GM21737 (cell line): ENCODE measurements at regions not wholly inside any gene's neighbourhood (a gene's known extent, or its start where the extent isn't known, plus 50 kb on each side); places are given as distances from the start of the nearest gene placed in this dataset.
"Not testable (repeated sequence)": the region's sequence is repeated elsewhere in the genome, so short reads cannot be mapped to it uniquely, and the experiment has no call there.

Experiments used
- ATAC-seq: cut with Tn5 transposase; IDR thresholded peaks from one replicate; pipeline ENCODE4 v1.9.1; 2021; ENCODE audit warnings: mild to moderate bottlenecking, moderate library complexity; ENCODE audit not compliant: unreplicated experiment

- ATAC-seq = not testable (repeated sequence)
Observed at GRCh38 chr12:76292891-76293290, 55.3 kb downstream of the BBS10 start.

GRCh38 chr12:76292305-76292704, 55.9 kb downstream of the BBS10 start:
- ATAC-seq = not testable (repeated sequence)

GRCh38 chr12:76290963-76291859, 57.0 kb downstream of the BBS10 start:
- no peak for ATAC-seq

- ATAC-seq = no peak
Observed at GRCh38 chr12:76288218-76288617, 60.0 kb downstream of the BBS10 start.

- no peak for ATAC-seq
Observed at GRCh38 chr12:76284816-76285750, 63.1 kb downstream of the BBS10 start.

- ATAC-seq = no peak
Observed at GRCh38 chr12:76282744-76283143, 65.5 kb downstream of the BBS10 start.

- no peak for ATAC-seq
Observed at GRCh38 chr12:76277480-76277879, 70.7 kb downstream of the BBS10 start.

GRCh38 chr12:76276499-76277151, 71.6 kb downstream of the BBS10 start:
- ATAC-seq = no peak

- no peak for ATAC-seq
Observed at GRCh38 chr12:76275511-76276093, 72.6 kb downstream of the BBS10 start.

GRCh38 chr12:76274420-76275083, 73.7 kb downstream of the BBS10 start:
- no peak for ATAC-seq

GRCh38 chr12:76272287-76272686, 75.9 kb downstream of the BBS10 start:
- no peak for ATAC-seq

GRCh38 chr12:76270657-76271358, 77.4 kb downstream of the BBS10 start:
- ATAC-seq = no peak

- ATAC-seq = no peak
Observed at GRCh38 chr12:76268267-76268666, 79.9 kb downstream of the BBS10 start.

- ATAC-seq = no peak
Observed at GRCh38 chr12:76266797-76267196, 81.4 kb downstream of the BBS10 start.

GRCh38 chr12:76265424-76266180, 82.6 kb downstream of the BBS10 start:
- ATAC-seq = no peak

GRCh38 chr12:76264611-76265012, 83.6 kb downstream of the BBS10 start:
- no peak for ATAC-seq

- ATAC-seq = no peak
Observed at GRCh38 chr12:76263696-76264095, 84.5 kb downstream of the BBS10 start.

GRCh38 chr12:76260390-76260748, 87.8 kb downstream of the BBS10 start:
- ATAC-seq = no peak
